LNCaP clone FGC (cell line): ENCODE measurements at regions not wholly inside any gene's neighbourhood (a gene's known extent, or its start where the extent isn't known, plus 50 kb on each side); places are given as distances from the start of the nearest gene placed in this dataset.
A peak's percentile ranks its signal among the peaks of the same experiment; 100 is the strongest.

Source experiments
- DNase-seq: peaks from one replicate; pipeline ENCODE4 v3.0.0-alpha.2; 2011; ENCODE audit warnings: low read depth
- H3K4me3 ChIP-seq: 2 replicates; pipeline ENCODE4 v1.5.1; 2011; ENCODE audit warnings: mild to moderate bottlenecking, low read depth, low read length, control low read depth
- CTCF ChIP-seq: IDR thresholded peaks from 2 replicates; pipeline ENCODE4 v1.5.1; 2012; ENCODE audit warnings: mild to moderate bottlenecking; ENCODE audit not compliant: control insufficient read depth, insufficient read depth; ENCODE audit errors: extremely low read depth

- no peak for TF ChIP-seq CTCF
- no peak for DNase-seq
- H3K4me3 ChIP-seq: no peak overlapping the region
These were observed 685.8 kb upstream of the RBFOX1 start for GRCh38 chr16:6646891-6647290.

GRCh38 chr16:6645768-6646568 is 686.7 kb upstream of the RBFOX1 start:
- TF ChIP-seq CTCF: no peak
- no peak for DNase-seq
- H3K4me3 ChIP-seq: no peak overlapping the region

- DNase-seq: no peak
- no peak for TF ChIP-seq CTCF
- no peak overlapping the region for H3K4me3 ChIP-seq
These were observed 687.7 kb upstream of the RBFOX1 start for GRCh38 chr16:6644916-6645315.

GRCh38 chr16:6643080-6643686 is 689.5 kb upstream of the RBFOX1 start:
- H3K4me3 ChIP-seq: no peak overlapping the region
- TF ChIP-seq CTCF: peak; percentile 82
- peak; percentile 14 for DNase-seq

- H3K4me3 ChIP-seq: no peak overlapping the region
- no peak for DNase-seq
- TF ChIP-seq CTCF: no peak
These were observed 690.4 kb upstream of the RBFOX1 start for GRCh38 chr16:6642271-6642670.

- DNase-seq: no peak
- no peak for TF ChIP-seq CTCF
- no peak overlapping the region for H3K4me3 ChIP-seq
These were observed 691.6 kb upstream of the RBFOX1 start for GRCh38 chr16:6641091-6641490.
